GM19463 (cell line): ENCODE measurements at regions not wholly inside any gene's neighbourhood (a gene's known extent, or its start where the extent isn't known, plus 50 kb on each side); places are given as distances from the start of the nearest gene placed in this dataset.

Source experiments
- ATAC-seq: cut with Tn5 transposase; IDR thresholded peaks from one replicate; pipeline ENCODE4 v1.9.1; 2021; ENCODE audit warnings: mild to moderate bottlenecking, moderate library complexity; ENCODE audit not compliant: unreplicated experiment

- ATAC-seq = no peak
Observed at GRCh38 chr12:130216031-130216430, 53.8 kb downstream of the FZD10 start.

GRCh38 chr12:130218682-130219081 is 56.4 kb downstream of the FZD10 start:
- ATAC-seq = no peak

GRCh38 chr12:130219929-130220705 is 57.9 kb downstream of the FZD10 start:
- no peak for ATAC-seq

GRCh38 chr12:130220706-130221100 is 58.4 kb downstream of the FZD10 start:
- ATAC-seq = no peak

- no peak for ATAC-seq
Observed at GRCh38 chr12:130222519-130223218, 60.4 kb downstream of the FZD10 start.

- no peak for ATAC-seq
Observed at GRCh38 chr12:130223767-130224244, 61.5 kb downstream of the FZD10 start.

GRCh38 chr12:130224613-130225012 is 62.3 kb downstream of the FZD10 start:
- ATAC-seq = no peak

- ATAC-seq = no peak
Observed at GRCh38 chr12:130225347-130225746, 63.1 kb downstream of the FZD10 start.

- ATAC-seq = no peak
Observed at GRCh38 chr12:130226126-130226525, 63.9 kb downstream of the FZD10 start.

GRCh38 chr12:130226771-130227170 is 64.5 kb downstream of the FZD10 start:
- ATAC-seq = no peak

GRCh38 chr12:130227641-130228040 is 65.4 kb downstream of the FZD10 start:
- no peak for ATAC-seq

- ATAC-seq = no peak
Observed at GRCh38 chr12:130236446-130236845, 74.2 kb downstream of the FZD10 start.

GRCh38 chr12:130240831-130241590 is 78.7 kb downstream of the FZD10 start:
- ATAC-seq = no peak

- ATAC-seq = no peak
Observed at GRCh38 chr12:130242506-130242905, 80.2 kb downstream of the FZD10 start.

- no peak for ATAC-seq
Observed at GRCh38 chr12:130245251-130245650, 83.0 kb downstream of the FZD10 start.

GRCh38 chr12:130246560-130246959 is 84.3 kb downstream of the FZD10 start:
- ATAC-seq = no peak

- ATAC-seq = no peak
Observed at GRCh38 chr12:130247634-130248237, 85.5 kb downstream of the FZD10 start.

- ATAC-seq = no peak
Observed at GRCh38 chr12:130249376-130249775, 87.1 kb downstream of the FZD10 start.

- ATAC-seq = no peak
Observed at GRCh38 chr12:130251236-130251780, 86.4 kb upstream of the PIWIL1 start.

GRCh38 chr12:130253866-130254265 is 83.8 kb upstream of the PIWIL1 start:
- no peak for ATAC-seq
